ENCODE measurements at regions not wholly inside any gene's neighbourhood (a gene's known extent, or its start where the extent isn't known, plus 50 kb on each side); places are given as distances from the start of the nearest gene placed in this dataset.

- H3K4me1 Mint-ChIP-seq (ENCODE audit: low read depth), result peaks cover 6% of the 10 kb centered on the region
- H3K27me3 Mint-ChIP-seq, result no peaks in the 10 kb centered on the region
- ChIA-PET POLR2A (no interaction called here), CTCF (no interaction called here)
- intact Hi-C loops (cut with micrococcal nuclease), result no loop called here
- no peaks in the 10 kb centered on the region for H3K9me3 Mint-ChIP-seq
- no peak overlapping the region for H3K4me3 Mint-ChIP-seq
- H3K36me3 Mint-ChIP-seq, result no peaks in the 10 kb centered on the region
- H3K27ac Mint-ChIP-seq, result no peak overlapping the region
- no peak for DNase-seq
Observed at GRCh38 chr3:31167666-31168065, 273.2 kb upstream of the GADL1 start.

GRCh38 chr3:31170932-31171670, 276.6 kb upstream of the GADL1 start:
- ChIA-PET POLR2A (no interaction called here), CTCF (no interaction called here)
- H3K9me3 Mint-ChIP-seq, result no peaks in the 10 kb centered on the region
- intact Hi-C loops (cut with micrococcal nuclease), result no loop called here
- peaks cover 12% of the 10 kb centered on the region for H3K4me1 Mint-ChIP-seq (ENCODE audit: low read depth)
- H3K27ac Mint-ChIP-seq, result no peak overlapping the region
- no peaks in the 10 kb centered on the region for H3K27me3 Mint-ChIP-seq
- DNase-seq, result no peak
- no peak overlapping the region for H3K4me3 Mint-ChIP-seq
- H3K36me3 Mint-ChIP-seq, result no peaks in the 10 kb centered on the region

GRCh38 chr3:31172336-31172735, 277.9 kb upstream of the GADL1 start:
- intact Hi-C loops (cut with micrococcal nuclease), result no loop called here
- Mint-ChIP-seq H3K36me3 (no peaks in the 10 kb centered on the region), H3K9me3 (no peaks in the 10 kb centered on the region), H3K27me3 (no peaks in the 10 kb centered on the region), H3K27ac (no peak overlapping the region), H3K4me1 (ENCODE audit: low read depth) (peaks cover 12% of the 10 kb centered on the region), H3K4me3 (no peak overlapping the region)
- no peak for DNase-seq
- ChIA-PET CTCF (interaction anchor here (0.7 to 1.4 kb wide), 2 partner anchors 11 to 230 kb away, joined by 3 to 4 read pairs; no protein-coding TSS in a partner anchor), POLR2A (interaction anchor here (0.6 to 1.3 kb wide), 2 partner anchors 8 to 1198 kb away, joined by 3 read pairs; no protein-coding TSS in a partner anchor)

GRCh38 chr3:31173118-31173718, 278.8 kb upstream of the GADL1 start:
- Mint-ChIP-seq H3K4me1 (ENCODE audit: low read depth) (peaks cover 14% of the 10 kb centered on the region), H3K27ac (no peak overlapping the region), H3K9me3 (no peaks in the 10 kb centered on the region), H3K4me3 (no peak overlapping the region), H3K36me3 (no peaks in the 10 kb centered on the region), H3K27me3 (no peaks in the 10 kb centered on the region)
- intact Hi-C loops (cut with micrococcal nuclease), result no loop called here
- POLR2A ChIA-PET, result interaction anchor here (1.3 kb wide), 1 partner anchor 8 kb away, joined by 3 read pairs; no protein-coding TSS in a partner anchor
- CTCF ChIA-PET, result interaction anchor here (0.7 to 1.4 kb wide), 2 partner anchors 10 to 231 kb away, joined by 3 to 4 read pairs; no protein-coding TSS in a partner anchor
- no peak for DNase-seq

GRCh38 chr3:31174079-31174478, 279.6 kb upstream of the GADL1 start:
- Mint-ChIP-seq H3K27me3 (no peaks in the 10 kb centered on the region), H3K9me3 (no peaks in the 10 kb centered on the region), H3K36me3 (no peaks in the 10 kb centered on the region), H3K4me1 (ENCODE audit: low read depth) (peaks cover 15% of the 10 kb centered on the region), H3K27ac (no peak overlapping the region), H3K4me3 (no peak overlapping the region)
- ChIA-PET POLR2A (no interaction called here), CTCF (interaction anchor here (1.4 kb wide), 1 partner anchor 9 kb away, joined by 4 read pairs; no protein-coding TSS in a partner anchor)
- DNase-seq, result no peak
- intact Hi-C loops (cut with micrococcal nuclease), result no loop called here

- CTCF ChIA-PET, result no interaction called here
- intact Hi-C loops (cut with micrococcal nuclease), result no loop called here
- H3K27me3 Mint-ChIP-seq, result no peaks in the 10 kb centered on the region
- no peaks in the 10 kb centered on the region for H3K36me3 Mint-ChIP-seq
- peaks cover 15% of the 10 kb centered on the region for H3K4me1 Mint-ChIP-seq (ENCODE audit: low read depth)
- no peak for DNase-seq
- POLR2A ChIA-PET, result no interaction called here
- no peak overlapping the region for H3K27ac Mint-ChIP-seq
- no peak overlapping the region for H3K4me3 Mint-ChIP-seq
- H3K9me3 Mint-ChIP-seq, result no peaks in the 10 kb centered on the region
Observed at GRCh38 chr3:31176045-31176444, 281.6 kb upstream of the GADL1 start.

- H3K36me3 Mint-ChIP-seq, result no peaks in the 10 kb centered on the region
- no peak overlapping the region for H3K27ac Mint-ChIP-seq
- no peaks in the 10 kb centered on the region for H3K9me3 Mint-ChIP-seq
- peaks cover 3% of the 10 kb centered on the region for H3K4me1 Mint-ChIP-seq (ENCODE audit: low read depth)
- no peak for DNase-seq
- intact Hi-C loops (cut with micrococcal nuclease), result no loop called here
- no peak overlapping the region for H3K4me3 Mint-ChIP-seq
- ChIA-PET CTCF (no interaction called here), POLR2A (no interaction called here)
- no peaks in the 10 kb centered on the region for H3K27me3 Mint-ChIP-seq
Observed at GRCh38 chr3:31178467-31178866, 284.0 kb upstream of the GADL1 start.

- ChIA-PET POLR2A (no interaction called here), CTCF (interaction anchor here (0.6 kb wide), 1 partner anchor 222 kb away, joined by 3 read pairs; no protein-coding TSS in a partner anchor)
- peaks cover 3% of the 10 kb centered on the region for H3K4me1 Mint-ChIP-seq (ENCODE audit: low read depth)
- H3K36me3 Mint-ChIP-seq, result no peaks in the 10 kb centered on the region
- H3K4me3 Mint-ChIP-seq, result no peak overlapping the region
- no peak overlapping the region for H3K27ac Mint-ChIP-seq
- H3K9me3 Mint-ChIP-seq, result no peaks in the 10 kb centered on the region
- intact Hi-C loops (cut with micrococcal nuclease), result no loop called here
- no peak for DNase-seq
- no peaks in the 10 kb centered on the region for H3K27me3 Mint-ChIP-seq
Observed at GRCh38 chr3:31179768-31180167, 285.3 kb upstream of the GADL1 start.

GRCh38 chr3:31180274-31180673, 285.8 kb upstream of the GADL1 start:
- Mint-ChIP-seq H3K4me3 (no peak overlapping the region), H3K4me1 (ENCODE audit: low read depth) (peaks cover 3% of the 10 kb centered on the region), H3K9me3 (no peaks in the 10 kb centered on the region), H3K27me3 (no peaks in the 10 kb centered on the region), H3K27ac (no peak overlapping the region), H3K36me3 (no peaks in the 10 kb centered on the region)
- POLR2A ChIA-PET, result no interaction called here
- no peak for DNase-seq
- CTCF ChIA-PET, result interaction anchor here (0.6 kb wide), 1 partner anchor 222 kb away, joined by 3 read pairs; no protein-coding TSS in a partner anchor
- intact Hi-C loops (cut with micrococcal nuclease), result no loop called here

GRCh38 chr3:31181661-31182060, 287.2 kb upstream of the GADL1 start:
- no peak for DNase-seq
- Mint-ChIP-seq H3K27ac (no peak overlapping the region), H3K4me3 (no peak overlapping the region), H3K36me3 (no peaks in the 10 kb centered on the region), H3K27me3 (no peaks in the 10 kb centered on the region), H3K9me3 (no peaks in the 10 kb centered on the region), H3K4me1 (ENCODE audit: low read depth) (peaks cover 3% of the 10 kb centered on the region)
- CTCF ChIA-PET, result no interaction called here
- POLR2A ChIA-PET, result no interaction called here
- intact Hi-C loops (cut with micrococcal nuclease), result no loop called here

GRCh38 chr3:31182661-31183060, 288.2 kb upstream of the GADL1 start:
- ChIA-PET CTCF (interaction anchor here (1.6 kb wide), 1 partner anchor 9 kb away, joined by 4 read pairs; no protein-coding TSS in a partner anchor), POLR2A (no interaction called here)
- no peaks in the 10 kb centered on the region for H3K27me3 Mint-ChIP-seq
- H3K4me1 Mint-ChIP-seq (ENCODE audit: low read depth), result peaks cover 7% of the 10 kb centered on the region
- DNase-seq, result no peak
- no peaks in the 10 kb centered on the region for H3K36me3 Mint-ChIP-seq
- H3K9me3 Mint-ChIP-seq, result no peaks in the 10 kb centered on the region
- no peak overlapping the region for H3K4me3 Mint-ChIP-seq
- intact Hi-C loops (cut with micrococcal nuclease), result no loop called here
- H3K27ac Mint-ChIP-seq, result no peak overlapping the region

GRCh38 chr3:31184261-31185061, 290.0 kb upstream of the GADL1 start:
- no peak overlapping the region for H3K4me3 Mint-ChIP-seq
- no peaks in the 10 kb centered on the region for H3K9me3 Mint-ChIP-seq
- intact Hi-C loops (cut with micrococcal nuclease), result no loop called here
- H3K27me3 Mint-ChIP-seq, result no peaks in the 10 kb centered on the region
- ChIA-PET POLR2A (no interaction called here), CTCF (no interaction called here)
- no peaks in the 10 kb centered on the region for H3K36me3 Mint-ChIP-seq
- peaks cover 3% of the 10 kb centered on the region for H3K4me1 Mint-ChIP-seq (ENCODE audit: low read depth)
- no peak for DNase-seq
- no peak overlapping the region for H3K27ac Mint-ChIP-seq
